ENCODE measurements at regions not wholly inside any gene's neighbourhood (a gene's known extent, or its start where the extent isn't known, plus 50 kb on each side); places are given as distances from the start of the nearest gene placed in this dataset.

DNA sequence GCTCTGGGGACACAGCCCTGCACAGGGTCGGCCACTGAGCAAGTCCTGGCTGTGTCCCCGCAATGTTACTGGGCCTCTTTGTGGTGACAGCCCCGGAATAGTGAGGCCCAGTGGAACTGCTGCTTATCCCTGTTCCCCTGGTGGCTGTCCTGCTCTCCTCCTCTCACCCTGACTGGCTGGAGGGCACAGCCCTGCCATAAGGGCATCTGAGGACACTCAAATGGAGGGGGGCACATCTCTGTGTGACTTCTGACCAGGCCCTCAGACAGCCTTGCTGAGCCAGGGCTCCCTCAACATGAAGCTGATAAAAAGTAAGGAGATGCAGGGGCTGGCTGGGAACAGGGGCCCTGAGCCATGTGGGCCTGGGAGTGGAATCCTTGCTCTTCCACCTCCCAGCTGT, 127.4 kb upstream of the ATP2B2 start:
- TF ChIP-seq CTCF (IDR thresholded peaks at IDR 0.05; ENCODE audit: borderline replicate concordance, extremely low read depth, low read length, poor library complexity, severe bottlenecking) = no peak
- no peak for TF ChIP-seq EZH2 (IDR thresholded peaks at IDR 0.05; ENCODE audit: borderline replicate concordance, low read depth, low read length, severe bottlenecking)
